ENCODE measurements at regions not wholly inside any gene's neighbourhood (a gene's known extent, or its start where the extent isn't known, plus 50 kb on each side); places are given as distances from the start of the nearest gene placed in this dataset.
"Not testable (repeated sequence)": the region's sequence is repeated elsewhere in the genome, so short reads cannot be mapped to it uniquely, and the experiment has no call there.

GRCh38 chr14:51444353-51445000 lies 204.4 kb downstream of the TMX1 start:
- no peak for DNase-seq (ENCODE audit: low read depth in 2 of 2)

- no peak for DNase-seq (ENCODE audit: low read depth in 2 of 2)
Observed at GRCh38 chr14:51445001-51445390, 204.9 kb downstream of the TMX1 start.

- no peak for DNase-seq (ENCODE audit: low read depth in 2 of 2)
Observed at GRCh38 chr14:51446771-51447170, 204.9 kb upstream of the FRMD6 start.

- DNase-seq (ENCODE audit: low read depth in 2 of 2) = no peak
Observed at GRCh38 chr14:51447411-51447810, 204.3 kb upstream of the FRMD6 start.

GRCh38 chr14:51448831-51449670 lies 202.7 kb upstream of the FRMD6 start:
- DNase-seq (ENCODE audit: low read depth in 2 of 2) = no peak

GRCh38 chr14:51449681-51450080 lies 202.0 kb upstream of the FRMD6 start:
- DNase-seq (ENCODE audit: low read depth in 2 of 2) = no peak

- no peak for DNase-seq (ENCODE audit: low read depth in 2 of 2)
Observed at GRCh38 chr14:51451561-51451960, 200.1 kb upstream of the FRMD6 start.

- DNase-seq (ENCODE audit: low read depth in 2 of 2) = no peak
Observed at GRCh38 chr14:51453869-51454268, 197.8 kb upstream of the FRMD6 start.

- no peak for DNase-seq (ENCODE audit: low read depth in 2 of 2)
Observed at GRCh38 chr14:51454351-51454750, 197.4 kb upstream of the FRMD6 start.

- DNase-seq (ENCODE audit: low read depth in 2 of 2) = no peak
Observed at GRCh38 chr14:51455041-51455835, 196.5 kb upstream of the FRMD6 start.

- no peak for DNase-seq (ENCODE audit: low read depth in 2 of 2)
Observed at GRCh38 chr14:51457843-51458562, 193.7 kb upstream of the FRMD6 start.

- DNase-seq (ENCODE audit: low read depth in 2 of 2) = no peak
Observed at GRCh38 chr14:51458563-51458955, 193.2 kb upstream of the FRMD6 start.

- no peak for DNase-seq (ENCODE audit: low read depth in 2 of 2)
Observed at GRCh38 chr14:51460011-51460410, 191.7 kb upstream of the FRMD6 start.

GRCh38 chr14:51462182-51462581 lies 189.5 kb upstream of the FRMD6 start:
- no peak for DNase-seq (ENCODE audit: low read depth in 2 of 2)

- DNase-seq (ENCODE audit: low read depth in 2 of 2) = no peak
Observed at GRCh38 chr14:51462706-51463105, 189.0 kb upstream of the FRMD6 start.

- DNase-seq (ENCODE audit: low read depth in 2 of 2) = no peak
Observed at GRCh38 chr14:51463461-51463860, 188.2 kb upstream of the FRMD6 start.

- no peak for DNase-seq (ENCODE audit: low read depth in 2 of 2)
Observed at GRCh38 chr14:51464411-51464810, 187.3 kb upstream of the FRMD6 start.

- no peak for DNase-seq (ENCODE audit: low read depth in 2 of 2)
Observed at GRCh38 chr14:51465486-51465885, 186.2 kb upstream of the FRMD6 start.

- DNase-seq (ENCODE audit: low read depth in 2 of 2) = not testable (repeated sequence)
Observed at GRCh38 chr14:51467392-51467791, 184.3 kb upstream of the FRMD6 start.

GRCh38 chr14:51468523-51468922 lies 183.2 kb upstream of the FRMD6 start:
- no peak for DNase-seq (ENCODE audit: low read depth in 2 of 2)

GRCh38 chr14:51472881-51473280 lies 178.8 kb upstream of the FRMD6 start:
- DNase-seq (ENCODE audit: low read depth in 2 of 2) = no peak

GRCh38 chr14:51473351-51473750 lies 178.4 kb upstream of the FRMD6 start:
- DNase-seq (ENCODE audit: low read depth in 2 of 2) = no peak
